GM19395 (cell line): ENCODE measurements at regions not wholly inside any gene's neighbourhood (a gene's known extent, or its start where the extent isn't known, plus 50 kb on each side); places are given as distances from the start of the nearest gene placed in this dataset.

Source experiments
- ATAC-seq: cut with Tn5 transposase; IDR thresholded peaks from one replicate; pipeline ENCODE4 v1.9.1; 2021; ENCODE audit warnings: mild to moderate bottlenecking, moderate library complexity; ENCODE audit not compliant: unreplicated experiment

DNA sequence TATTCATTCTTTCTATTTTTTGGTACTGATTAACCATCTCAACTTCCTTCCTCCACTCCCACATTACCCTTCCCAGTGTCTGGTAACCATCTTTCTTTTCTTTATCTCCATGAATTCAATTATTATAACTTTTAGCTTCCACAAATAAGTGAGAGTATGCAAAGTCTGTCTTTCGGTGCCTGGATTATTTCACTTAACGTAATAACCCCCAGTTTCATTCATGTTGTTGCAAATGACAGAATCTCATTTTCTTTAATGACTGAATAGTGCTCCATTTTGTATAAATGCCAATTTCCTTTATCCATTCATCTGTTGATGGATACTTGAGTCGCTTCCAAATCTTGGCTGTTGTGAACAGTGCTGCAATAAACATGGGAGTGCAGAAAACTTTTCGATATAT lies 940.4 kb downstream of the GLUD2 start:
- no peak for ATAC-seq

DNA sequence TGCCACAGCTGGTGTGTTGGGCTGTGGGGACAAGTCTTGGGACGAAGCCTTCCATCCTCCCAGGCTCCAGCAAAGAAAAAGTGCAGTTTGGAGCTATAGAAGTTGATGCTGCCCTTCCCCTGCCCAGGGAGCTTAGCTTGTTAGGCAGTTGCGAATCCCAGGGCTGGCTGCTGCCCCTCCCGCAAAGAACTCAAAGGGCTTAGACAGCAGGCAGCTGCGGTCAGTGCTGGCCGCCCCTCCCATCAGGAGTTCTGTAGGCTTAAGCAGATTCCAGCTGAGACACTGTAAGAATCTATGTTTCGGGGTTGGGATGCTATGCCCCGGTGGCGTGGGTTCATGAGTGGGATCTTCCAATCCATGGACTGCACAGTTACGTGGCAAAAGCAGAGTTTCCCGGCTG lies 956.7 kb downstream of the GLUD2 start:
- ATAC-seq, result no peak

DNA sequence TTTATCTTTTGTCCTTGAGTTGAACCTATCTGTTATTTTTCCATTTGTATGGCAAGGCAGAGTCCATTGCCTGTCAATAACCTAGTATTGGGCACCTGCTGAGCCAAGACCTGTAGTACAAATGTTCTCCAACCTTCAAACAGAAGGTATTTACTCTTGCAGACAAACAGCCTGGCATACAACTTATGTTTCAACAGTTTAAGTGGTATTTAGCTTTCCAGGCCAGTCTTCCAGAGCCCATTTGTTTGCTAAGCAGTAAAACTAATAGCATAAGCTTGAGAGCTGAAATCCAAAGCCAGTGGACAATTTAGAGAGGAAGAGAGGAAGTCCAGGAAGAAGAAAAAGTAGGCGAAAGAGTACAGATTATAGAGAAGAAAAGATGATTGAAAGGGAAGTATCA lies 979.3 kb downstream of the GLUD2 start:
- no peak for ATAC-seq

DNA sequence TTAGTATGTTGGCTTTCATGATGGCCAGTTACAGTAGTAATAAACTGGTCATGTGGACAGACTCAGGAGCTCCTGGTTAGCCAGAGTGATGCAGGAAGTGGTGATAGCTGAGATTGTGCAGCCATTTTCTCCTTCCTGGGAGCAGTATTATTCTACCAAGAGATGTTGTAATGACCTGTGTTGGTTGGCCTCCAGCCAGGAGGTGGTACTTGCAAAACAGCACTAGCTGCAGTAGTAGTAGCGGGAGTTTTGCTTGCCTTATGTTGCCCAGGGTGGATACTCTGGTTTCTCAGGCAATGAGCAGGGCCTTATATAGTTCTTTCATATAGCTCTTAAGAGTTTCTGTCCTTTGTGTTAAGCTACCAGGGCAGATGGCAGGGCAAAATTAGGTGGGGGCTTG lies 998.8 kb downstream of the GLUD2 start:
- no peak for ATAC-seq

DNA sequence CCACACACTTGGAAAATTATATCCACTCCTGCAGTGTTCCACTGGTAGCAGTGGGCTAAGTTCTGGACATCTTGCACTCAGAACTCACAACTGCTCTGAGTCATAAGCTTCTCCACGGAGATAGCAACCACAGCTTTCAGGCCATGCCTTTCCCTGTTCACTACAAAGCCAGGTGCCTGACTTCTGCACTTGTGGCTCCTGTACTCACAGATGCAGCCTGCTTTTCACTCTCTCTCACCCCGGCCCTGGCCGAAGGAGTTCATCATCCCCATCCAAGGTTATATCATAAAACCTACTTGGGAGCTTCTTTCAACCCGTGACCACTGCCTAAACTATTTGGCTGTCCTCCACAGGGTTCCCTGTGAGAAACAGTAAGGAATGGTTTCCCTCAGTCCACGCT lies 999.4 kb downstream of the GLUD2 start:
- ATAC-seq, result no peak

DNA sequence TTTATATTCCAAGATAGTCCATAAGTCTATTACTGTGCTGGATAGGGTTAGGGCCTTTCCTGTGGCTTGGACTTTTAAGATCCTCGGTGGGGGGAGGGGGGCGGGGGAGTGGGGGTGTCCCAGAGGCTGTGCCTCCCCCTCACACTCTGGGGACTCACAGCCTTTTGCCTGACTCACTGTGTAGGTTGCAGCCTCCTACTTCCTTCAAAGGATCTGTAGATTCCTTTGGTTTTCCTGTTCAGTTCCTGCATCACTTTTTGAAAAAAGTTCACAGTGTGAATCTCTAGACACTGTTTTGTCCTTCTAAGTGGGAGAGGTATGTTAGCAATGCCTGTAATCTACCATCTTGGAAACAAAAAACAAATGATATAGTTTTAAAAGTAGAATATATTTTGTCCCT lies 999.9 kb downstream of the GLUD2 start:
- ATAC-seq, result no peak

DNA sequence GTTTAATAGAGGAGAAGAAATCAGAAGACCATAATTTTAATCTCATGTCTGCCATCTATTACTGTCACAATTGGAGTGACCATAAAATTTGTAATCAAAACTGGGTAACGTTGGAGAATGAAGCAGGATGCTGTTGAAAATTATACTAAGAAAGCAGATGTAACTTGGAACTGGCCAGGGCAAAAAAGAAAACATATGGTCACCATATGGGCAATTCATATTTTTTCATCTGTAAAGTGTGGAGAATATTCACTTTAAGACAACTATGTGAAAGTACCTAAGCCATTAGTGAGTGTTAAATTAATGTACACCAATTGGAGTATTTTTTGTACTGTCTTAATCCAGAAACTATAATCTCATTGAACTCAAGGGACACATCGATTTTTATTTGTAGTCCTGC lies 1008.0 kb downstream of the GLUD2 start:
- no peak for ATAC-seq

DNA sequence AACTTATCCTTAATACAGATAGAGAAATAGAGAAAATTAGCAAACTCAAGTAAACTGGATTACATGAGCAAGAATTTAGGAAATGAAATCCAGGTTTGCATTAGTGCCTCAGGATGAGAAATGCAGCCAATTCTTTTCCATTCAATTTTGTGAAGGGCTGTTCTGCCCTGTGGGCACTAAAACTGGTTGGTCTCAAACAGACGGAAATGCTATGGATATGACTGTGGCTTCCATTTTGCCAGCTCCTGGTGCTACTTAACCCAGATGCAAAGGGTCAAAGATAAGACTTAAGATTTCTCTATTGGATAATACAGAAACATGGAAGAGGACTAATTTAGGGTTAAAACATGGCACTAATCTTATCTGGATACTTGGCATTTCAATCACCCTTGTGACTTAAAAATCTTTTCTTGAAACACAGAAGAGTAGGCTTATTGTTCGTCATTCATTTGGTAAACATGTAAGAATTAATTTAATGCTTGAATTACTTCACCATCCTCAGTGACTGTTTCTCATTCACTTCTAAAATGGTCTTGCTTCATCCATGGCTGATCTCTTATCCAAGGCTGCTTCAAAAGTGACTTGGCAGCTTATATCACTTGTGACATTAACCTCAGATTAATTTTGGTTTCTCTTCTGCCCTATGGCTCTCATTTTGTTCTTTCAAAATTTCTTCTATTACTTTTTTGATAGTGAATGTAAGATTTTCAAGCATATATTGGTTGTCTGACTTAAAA lies 1008.7 kb downstream of the GLUD2 start:
- no peak for ATAC-seq

DNA sequence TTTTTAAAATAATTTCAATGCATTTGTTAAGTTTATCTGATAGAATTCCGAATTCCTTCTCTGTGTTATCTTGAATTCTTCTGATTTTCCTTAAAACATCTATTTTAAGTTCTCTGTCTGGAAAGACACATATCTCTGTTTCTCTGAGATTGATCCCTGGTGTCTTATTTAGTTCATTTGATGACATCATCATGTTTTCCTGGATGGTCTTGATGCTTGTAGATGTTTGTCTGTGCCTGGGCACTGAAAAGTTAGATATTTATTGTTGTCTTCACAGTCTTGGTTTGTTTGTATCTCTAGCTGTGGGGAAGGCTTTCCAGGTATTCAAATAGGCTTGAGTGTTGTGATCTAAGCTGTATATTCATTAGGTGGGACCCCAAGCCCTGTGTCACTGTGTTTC lies 1028.8 kb downstream of the GLUD2 start:
- ATAC-seq, result no peak

DNA sequence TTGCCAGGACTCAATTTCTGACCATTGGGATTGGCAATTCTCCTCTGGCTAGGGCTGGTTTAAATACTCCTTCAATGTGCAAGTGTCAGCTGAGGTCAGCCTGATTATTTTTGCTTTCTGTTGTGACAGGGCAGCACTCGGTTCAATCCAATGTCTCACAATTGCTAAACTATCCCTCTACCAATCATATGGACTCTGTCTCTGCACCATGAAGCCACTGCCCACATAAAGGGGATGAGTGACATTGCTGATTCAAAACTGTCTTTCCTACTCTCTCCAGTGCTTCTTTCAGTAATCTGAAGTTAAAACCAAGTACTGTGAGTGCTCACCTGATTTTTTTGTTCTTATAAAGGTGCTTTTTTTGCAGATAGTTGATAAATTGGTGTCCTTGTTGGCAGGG lies 1030.7 kb downstream of the GLUD2 start:
- no peak for ATAC-seq

DNA sequence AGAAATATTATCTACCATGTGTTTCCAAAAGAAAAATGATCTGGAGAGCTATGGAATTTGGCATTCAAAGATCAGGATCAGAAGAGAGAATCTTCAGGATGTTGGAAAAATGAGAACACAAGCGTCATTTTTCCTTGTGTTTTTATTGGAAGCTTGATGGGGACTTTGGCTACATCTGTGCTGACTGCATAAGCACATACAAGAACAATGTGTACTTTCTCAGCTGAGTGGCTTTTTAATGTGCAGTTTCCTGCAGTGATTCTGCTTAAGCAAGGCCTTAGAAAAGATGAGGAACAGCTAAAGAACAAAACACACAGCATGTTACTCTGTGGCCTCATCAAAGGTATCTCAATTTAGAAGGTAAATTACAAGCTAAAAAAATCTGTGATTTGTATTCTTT lies 1039.9 kb downstream of the GLUD2 start:
- no peak for ATAC-seq

DNA sequence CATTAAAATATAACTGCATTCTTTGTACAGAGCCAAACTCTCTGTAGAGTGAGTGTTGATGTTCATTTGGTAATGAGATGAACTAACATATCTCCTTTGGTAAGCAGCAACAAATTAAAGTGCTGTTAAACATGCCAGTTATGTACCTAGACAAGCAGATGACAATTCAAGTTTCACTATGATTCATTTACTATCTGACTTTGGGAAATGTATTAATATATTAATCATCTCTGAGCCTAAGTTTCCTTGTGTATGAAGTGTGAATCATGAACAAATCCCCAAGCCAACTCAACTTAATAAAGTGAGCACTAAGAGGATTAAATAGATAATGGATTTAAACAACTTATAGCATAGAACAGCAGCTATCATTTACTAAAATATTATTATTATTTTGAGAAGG lies 1044.2 kb downstream of the GLUD2 start:
- ATAC-seq, result no peak

DNA sequence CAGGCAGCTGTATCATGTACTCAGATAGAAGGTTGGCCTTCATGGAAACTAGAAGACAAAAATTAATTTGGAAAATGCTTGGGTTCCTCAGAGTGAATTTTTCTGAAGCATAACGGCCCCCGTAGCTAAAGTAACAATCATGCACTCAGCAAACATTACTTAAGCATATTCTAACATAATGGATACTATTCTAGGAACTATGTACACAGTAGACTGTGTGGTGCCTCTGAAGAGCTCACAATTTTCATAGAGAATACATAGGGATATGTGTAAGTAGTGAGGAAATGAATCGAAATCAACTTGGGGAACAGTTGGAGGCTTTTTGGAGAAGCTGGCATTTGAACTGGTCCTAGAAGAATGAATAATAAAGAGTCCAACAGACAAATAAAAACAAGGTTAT lies 1045.0 kb downstream of the GLUD2 start:
- no peak for ATAC-seq

DNA sequence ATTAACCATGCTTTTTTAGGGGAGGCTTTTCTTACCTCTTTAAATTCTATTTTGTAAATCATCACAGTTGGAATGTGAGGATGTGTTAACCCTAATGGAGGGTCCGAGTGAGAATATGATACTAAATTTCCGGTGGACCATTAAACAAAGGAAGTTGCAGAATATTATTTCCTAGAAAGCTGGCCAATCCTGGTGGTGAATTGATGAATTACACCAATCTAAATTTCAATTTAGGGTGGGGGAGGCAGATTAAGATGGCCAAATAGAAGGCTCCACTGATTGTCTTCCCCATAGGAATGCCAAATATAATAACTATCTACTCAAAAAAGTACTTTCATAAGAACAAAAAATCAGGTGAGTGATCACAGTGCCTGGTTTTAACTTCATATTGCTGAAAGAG lies 1045.6 kb downstream of the GLUD2 start:
- no peak for ATAC-seq

DNA sequence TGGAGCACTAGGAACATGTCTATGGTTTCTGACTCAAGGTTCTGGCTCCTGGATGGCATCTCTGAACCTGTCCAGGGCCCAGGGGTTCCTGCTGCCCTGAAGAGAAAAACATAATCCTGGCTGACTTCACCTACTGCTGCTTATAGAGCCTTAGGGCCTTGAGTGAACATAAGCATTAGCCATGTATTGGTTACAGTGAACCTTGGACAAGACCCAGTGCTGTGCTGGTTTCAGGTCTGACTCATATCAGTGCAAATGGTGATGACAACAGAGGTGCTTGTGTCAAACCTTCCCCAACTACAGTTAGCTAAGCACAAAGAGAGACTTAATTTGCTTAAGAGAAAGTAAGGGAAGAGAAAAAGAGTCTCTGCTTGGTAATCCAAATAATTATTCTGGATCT lies 1047.2 kb downstream of the GLUD2 start:
- no peak for ATAC-seq

DNA sequence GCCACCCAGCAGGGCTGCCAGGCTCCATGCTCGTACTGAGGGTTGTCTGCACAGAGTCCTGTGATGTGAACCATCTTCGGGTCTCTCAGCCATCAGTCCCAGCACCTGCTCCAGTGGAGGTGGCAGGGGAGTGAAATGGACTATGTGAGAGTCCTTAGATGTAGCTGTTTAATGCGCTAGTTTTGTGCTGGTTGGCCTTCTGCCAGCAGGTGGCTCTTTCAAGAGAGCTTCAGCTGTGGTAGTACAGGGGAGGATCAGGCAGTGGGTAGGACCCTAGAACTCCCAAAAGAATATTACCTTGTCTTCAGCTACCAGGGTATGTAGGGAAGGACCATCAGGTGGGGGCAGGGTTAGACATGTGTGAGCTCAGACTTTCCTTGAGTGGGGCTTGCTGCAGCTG lies 1066.0 kb downstream of the GLUD2 start:
- ATAC-seq, result no peak

DNA sequence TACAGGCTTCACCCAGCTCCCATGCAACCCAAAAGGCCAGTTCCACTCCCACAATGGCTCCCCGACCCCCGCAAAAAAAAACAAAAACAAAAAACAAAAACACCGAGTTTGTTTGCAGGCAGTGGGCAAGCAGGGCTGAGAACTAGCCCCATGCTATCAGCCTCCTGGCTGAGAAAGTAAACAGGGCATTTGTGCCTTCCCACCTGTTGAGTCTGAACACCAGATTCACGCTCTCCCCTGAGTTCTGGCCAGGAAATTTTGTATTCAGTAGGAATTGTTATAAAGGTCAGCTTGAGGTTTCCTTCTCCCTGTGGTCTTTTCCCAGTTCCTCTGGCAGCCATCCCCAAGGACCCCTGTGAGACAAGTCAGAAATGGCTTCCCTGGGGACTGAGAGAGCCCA lies 1066.5 kb downstream of the GLUD2 start:
- ATAC-seq, result no peak

DNA sequence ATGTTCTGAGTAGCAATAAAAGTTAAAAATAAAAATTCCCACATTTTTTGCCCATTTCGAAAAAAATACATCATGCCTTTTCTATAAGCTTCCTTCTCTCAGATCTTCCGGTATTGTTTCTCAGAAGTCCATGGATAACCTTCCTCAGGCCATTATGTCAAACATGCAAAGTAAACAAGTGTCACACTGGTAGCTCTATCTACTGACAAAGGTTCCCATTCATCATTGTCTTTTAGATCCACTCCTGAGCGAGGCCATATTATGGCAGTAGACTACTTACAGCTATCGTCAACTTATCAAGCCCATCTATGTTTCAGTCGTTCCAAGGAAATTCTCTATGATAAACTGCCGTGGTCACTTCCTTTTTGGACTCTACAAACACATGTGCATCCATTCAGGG lies 1068.2 kb downstream of the GLUD2 start:
- no peak for ATAC-seq

DNA sequence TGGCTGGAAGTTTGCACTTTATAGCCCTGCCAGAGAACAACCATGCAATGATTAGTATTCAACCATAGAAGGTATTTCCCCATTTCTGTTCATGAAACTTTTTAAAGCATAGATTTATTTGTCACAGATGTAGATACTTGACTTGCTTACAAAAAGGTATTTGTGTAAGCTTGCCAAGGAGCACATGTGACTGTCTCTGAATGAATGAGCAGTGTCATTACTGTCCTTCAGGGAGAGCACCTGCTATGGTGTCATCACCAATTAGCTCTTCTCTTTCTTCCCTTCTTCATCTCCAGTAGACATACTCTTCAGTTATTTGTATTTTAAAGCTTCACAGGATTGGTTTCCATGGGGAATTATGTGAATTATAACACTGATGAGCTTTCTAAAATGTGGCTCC lies 1064.7 kb upstream of the GRIA3 start:
- no peak for ATAC-seq

DNA sequence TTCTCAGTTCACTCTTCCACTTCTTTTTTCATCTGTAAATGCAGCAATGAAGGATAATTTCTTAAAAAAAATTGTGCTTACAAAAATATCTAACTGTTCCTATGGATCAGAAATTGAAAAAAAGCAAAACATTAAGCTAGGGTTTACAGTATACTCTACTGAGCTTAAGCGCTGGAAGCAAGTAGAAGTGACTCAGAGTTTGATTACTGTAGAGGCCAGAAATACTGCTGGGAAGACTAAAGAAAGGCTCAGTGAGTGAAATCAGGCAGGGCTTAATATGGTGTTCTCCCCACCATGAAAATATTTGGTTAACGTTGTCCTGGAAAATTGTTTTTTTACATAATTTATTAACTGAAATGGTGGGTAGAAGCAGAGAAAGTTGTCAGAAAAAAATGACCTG lies 1061.8 kb upstream of the GRIA3 start:
- ATAC-seq, result no peak

DNA sequence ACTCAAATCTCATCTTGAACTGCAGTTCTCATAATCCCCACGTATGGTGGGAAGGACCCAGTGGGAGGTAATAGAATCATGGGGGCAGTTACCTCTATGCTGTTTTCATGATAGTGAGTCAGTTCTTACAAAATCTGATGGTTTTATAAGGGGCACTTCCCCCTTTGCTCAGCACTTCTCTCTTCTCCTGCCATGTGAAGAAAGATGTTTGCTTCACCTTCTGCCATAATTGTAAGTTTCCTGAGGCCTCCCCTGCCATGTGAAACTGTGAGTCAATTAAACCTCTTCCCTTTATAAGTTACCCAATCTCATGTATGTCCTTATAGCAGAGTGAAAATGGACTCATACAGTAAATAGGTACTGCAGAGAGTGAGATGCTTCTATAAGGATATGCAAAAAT lies 1050.6 kb upstream of the GRIA3 start:
- ATAC-seq, result no peak

DNA sequence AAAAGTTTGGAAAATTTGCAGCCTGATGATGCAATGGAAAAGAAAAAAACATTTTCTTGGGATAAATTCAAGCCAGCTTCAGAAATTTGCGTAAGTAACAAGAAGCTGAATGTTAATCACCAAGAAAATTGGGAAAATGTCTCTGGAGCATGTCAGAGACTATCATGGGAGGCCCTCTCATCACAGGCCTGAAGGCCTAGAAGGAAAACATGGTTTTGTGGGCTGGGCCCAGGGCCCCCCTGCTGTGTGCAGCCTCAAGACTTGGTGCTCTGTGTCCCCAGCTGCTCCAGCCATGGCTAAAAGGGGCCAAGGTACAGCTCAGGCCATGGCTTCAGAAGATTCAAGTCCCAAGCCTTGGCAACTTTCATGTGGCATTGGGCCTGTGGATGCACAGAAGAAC lies 1049.8 kb upstream of the GRIA3 start:
- no peak for ATAC-seq

DNA sequence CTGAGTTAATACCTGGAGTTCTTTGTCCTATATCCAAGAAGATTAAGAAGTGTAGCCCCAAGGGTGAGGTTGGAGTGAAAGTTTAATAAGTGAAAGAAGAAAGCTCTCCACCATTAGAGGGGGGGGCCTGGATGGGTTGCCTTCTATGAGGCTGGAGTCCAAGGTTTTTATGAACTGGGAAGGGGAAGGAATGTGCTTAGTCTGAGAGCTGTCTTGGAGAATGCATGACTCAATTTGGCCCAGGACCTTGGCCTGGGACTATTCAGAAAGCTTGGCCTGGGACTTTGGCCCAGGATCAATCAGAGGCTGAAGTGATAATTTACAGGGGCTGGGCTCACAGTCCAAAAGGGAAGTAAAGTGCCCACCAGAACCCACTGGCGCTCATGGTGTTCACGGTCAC lies 1049.0 kb upstream of the GRIA3 start:
- ATAC-seq, result no peak
